ENCODE measurements at regions not wholly inside any gene's neighbourhood (a gene's known extent, or its start where the extent isn't known, plus 50 kb on each side); places are given as distances from the start of the nearest gene placed in this dataset.
"Not testable (repeated sequence)": the region's sequence is repeated elsewhere in the genome, so short reads cannot be mapped to it uniquely, and the experiment has no call there.

- TF ChIP-seq POLR2AphosphoS5 (IDR thresholded peaks at IDR 0.05; ENCODE audit: low read depth, low read length); POLR2A (IDR thresholded peaks at IDR 0.05; ENCODE audit: borderline replicate concordance, extremely low read depth, insufficient read depth, insufficient read length); MAX (IDR thresholded peaks at IDR 0.05); REST (IDR thresholded peaks at IDR 0.05; ENCODE audit: low read depth): not testable (repeated sequence)
These were observed 331.8 kb upstream of the PLGLB1 start for GRCh38 chr2:87353408-87353807.
